Brain microvascular endothelial cell (primary cell): ENCODE measurements at regions not wholly inside any gene's neighbourhood (a gene's known extent, or its start where the extent isn't known, plus 50 kb on each side); places are given as distances from the start of the nearest gene placed in this dataset.
A peak's percentile ranks its signal among the peaks of the same experiment; 100 is the strongest.

Source experiments
- DNase-seq: peaks from one replicate; pipeline ENCODE4 v3.0.0-alpha.2; 2020
- H3K27ac ChIP-seq: fragments of 250-450 bp; sonication (Bioruptor Pico); 2 replicates; pipeline ENCODE4 v1.5.1; 2020; ENCODE audit warnings: mild to moderate bottlenecking, moderate library complexity
- H3K27me3 ChIP-seq: fragments of 250-450 bp; sonication (Bioruptor Pico); replicated peaks from 2 replicates; pipeline ENCODE4 v1.5.1; 2020; ENCODE audit warnings: mild to moderate bottlenecking
- H3K36me3 ChIP-seq: fragments of 250-450 bp; sonication (Bioruptor Pico); replicated peaks from 2 replicates; pipeline ENCODE4 v1.5.1; 2020; ENCODE audit warnings: mild to moderate bottlenecking
- H3K4me3 ChIP-seq: 2 replicates; pipeline ENCODE4 v1.5.1; 2011; ENCODE audit warnings: low read depth, mild to moderate bottlenecking, control low read depth, low read length, moderate library complexity
- in situ Hi-C: cut with HindIII; loops from 2 replicates; pipeline ENCODE4 v1.10.0; 2017; ENCODE audit warnings: low sequenced_read_pairs, low pct_ligation_motif_present
- TF ChIP-seq, protein P1 (sequence below): IDR thresholded peaks from 2 replicates; pipeline ENCODE4 v1.5.1; 2011; ENCODE audit warnings: low read depth, mild to moderate bottlenecking, moderate library complexity, low read length, control low read depth, inconsistent platforms; ENCODE audit errors: missing control alignments

DNA sequence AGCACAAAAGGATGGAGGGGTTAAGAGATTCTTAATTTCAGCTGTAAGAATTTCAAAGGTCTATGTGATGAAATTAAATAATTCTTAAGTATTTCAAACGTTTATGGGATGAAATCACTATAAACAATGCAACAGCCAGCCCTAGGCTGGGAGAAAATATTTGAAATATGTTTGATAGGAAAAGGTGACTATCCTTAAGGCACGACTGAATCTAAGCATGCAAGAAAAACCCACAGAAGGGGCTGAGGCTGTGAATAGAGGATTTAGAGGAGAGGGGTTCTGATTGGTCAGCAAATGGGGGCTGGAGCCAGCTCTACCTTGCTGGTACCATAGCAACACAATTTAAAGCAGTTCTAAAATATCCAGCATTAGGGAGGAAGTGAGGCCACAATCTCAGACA, 220.8 kb upstream of the ATP10A start:
- no peaks in the 10 kb centered on the region for H3K36me3 ChIP-seq
- no peak overlapping the region for H3K27ac ChIP-seq

DNA sequence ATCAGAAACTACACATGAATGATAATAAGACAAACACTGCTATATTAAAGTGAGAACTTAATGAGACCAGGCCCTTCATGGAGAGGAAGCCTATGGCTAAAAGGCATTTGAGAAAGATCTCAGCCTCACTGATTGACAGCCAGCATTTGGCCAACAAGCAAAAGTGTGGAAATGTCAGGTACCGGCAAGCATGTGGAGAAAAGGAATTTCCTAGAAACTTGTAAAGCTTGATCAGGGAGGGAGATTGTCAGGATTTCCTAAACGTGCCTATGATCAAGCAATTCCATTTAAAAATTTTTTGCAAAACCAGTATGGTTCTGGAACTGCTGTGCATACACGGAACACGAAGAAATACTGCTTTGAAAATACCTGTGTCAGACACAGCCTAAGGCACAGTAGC, 220.3 kb upstream of the ATP10A start:
- Histone ChIP-seq H3K4me3 (no peak overlapping the region), H3K36me3 (no peaks in the 10 kb centered on the region), H3K27me3 (no peaks in the 10 kb centered on the region), H3K27ac (no peak overlapping the region)
- in situ Hi-C loops: no loop called here
- no peak for DNase-seq
- TF ChIP-seq, protein P1, sequence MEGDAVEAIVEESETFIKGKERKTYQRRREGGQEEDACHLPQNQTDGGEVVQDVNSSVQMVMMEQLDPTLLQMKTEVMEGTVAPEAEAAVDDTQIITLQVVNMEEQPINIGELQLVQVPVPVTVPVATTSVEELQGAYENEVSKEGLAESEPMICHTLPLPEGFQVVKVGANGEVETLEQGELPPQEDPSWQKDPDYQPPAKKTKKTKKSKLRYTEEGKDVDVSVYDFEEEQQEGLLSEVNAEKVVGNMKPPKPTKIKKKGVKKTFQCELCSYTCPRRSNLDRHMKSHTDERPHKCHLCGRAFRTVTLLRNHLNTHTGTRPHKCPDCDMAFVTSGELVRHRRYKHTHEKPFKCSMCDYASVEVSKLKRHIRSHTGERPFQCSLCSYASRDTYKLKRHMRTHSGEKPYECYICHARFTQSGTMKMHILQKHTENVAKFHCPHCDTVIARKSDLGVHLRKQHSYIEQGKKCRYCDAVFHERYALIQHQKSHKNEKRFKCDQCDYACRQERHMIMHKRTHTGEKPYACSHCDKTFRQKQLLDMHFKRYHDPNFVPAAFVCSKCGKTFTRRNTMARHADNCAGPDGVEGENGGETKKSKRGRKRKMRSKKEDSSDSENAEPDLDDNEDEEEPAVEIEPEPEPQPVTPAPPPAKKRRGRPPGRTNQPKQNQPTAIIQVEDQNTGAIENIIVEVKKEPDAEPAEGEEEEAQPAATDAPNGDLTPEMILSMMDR: no peak

More for the DNA sequence above, 220.8 kb upstream of the ATP10A start:
- Histone ChIP-seq H3K4me3 (no peak overlapping the region), H3K27me3 (no peaks in the 10 kb centered on the region)
- in situ Hi-C loops: no loop called here
- TF ChIP-seq, protein P1: no peak
- DNase-seq: no peak

DNA sequence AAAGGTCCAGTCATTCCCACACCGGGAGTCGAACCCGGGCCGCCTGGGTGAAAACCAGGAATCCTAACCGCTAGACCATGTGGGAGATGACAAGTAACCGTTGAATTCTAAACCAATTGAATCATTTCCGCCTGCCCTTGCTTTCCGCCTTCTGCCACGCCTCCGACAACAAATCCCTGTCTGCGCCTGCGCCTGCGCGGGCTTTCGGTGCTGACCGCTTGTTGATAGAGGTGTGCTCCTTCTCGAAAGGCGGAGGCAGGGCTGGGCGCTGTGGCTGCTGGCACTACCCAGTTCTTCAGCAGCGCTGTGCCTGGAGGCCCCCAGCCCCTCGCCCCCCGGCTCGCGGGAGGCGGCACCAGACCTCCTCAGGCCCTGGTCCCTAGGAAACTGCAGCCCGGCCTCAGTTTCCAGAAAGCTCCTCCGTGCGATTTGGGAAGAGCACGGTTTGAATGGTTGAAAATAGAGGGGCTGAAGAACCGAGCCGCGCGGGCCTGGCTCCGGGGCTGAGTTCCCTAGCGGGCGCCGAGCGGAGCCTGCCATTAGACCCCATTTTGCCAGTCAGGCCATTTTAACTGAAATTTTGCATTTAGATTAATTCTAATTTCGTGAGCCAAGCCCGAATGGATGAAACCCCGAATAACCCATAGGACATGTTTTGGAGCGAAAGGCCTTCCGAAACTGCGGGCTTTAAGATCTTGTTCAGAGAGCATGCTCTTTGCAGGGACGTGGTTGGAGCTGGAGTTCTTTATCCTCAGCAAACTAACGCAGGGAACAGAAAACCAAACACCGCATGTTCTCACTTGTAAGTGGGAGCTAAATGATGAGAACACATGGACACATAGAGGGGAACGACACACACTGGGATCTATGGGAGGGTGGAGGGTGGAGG, 219.3 kb upstream of the ATP10A start:
- H3K27ac ChIP-seq: no peak overlapping the region
- TF ChIP-seq, protein P1: peak; percentile 11
- no peaks in the 10 kb centered on the region for H3K36me3 ChIP-seq
- in situ Hi-C loops: no loop called here
- DNase-seq: peak; percentile 93
- peak overlapping the region; percentile 74 for H3K4me3 ChIP-seq
- H3K27me3 ChIP-seq: no peaks in the 10 kb centered on the region

DNA sequence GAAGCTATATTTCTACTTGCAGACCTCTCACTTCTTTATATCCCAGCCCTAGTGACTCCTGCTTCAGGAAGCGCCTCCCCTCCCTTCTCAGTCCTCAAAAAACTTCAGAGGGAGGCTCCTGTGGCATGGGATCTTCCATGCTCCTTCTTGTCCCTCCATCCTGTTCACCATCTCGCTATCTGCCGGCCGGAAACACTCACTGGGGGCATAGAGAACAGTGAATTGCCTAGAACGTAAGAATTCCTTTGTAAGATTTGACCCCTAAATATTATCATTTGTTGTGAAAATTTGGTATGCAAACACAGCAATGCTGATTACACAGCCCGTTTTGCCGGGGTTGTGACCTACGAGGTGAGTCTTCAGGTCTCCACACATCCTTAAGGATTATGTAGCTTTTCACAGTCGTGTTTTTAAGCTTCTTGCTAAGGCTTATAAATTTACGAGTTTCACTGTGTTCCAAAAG, 218.7 kb upstream of the ATP10A start:
- TF ChIP-seq, protein P1: no peak
- H3K27ac ChIP-seq: no peak overlapping the region
- no peaks in the 10 kb centered on the region for H3K27me3 ChIP-seq
- no peaks in the 10 kb centered on the region for H3K36me3 ChIP-seq
- no peak overlapping the region for H3K4me3 ChIP-seq
- in situ Hi-C loops: no loop called here
- DNase-seq: no peak

DNA sequence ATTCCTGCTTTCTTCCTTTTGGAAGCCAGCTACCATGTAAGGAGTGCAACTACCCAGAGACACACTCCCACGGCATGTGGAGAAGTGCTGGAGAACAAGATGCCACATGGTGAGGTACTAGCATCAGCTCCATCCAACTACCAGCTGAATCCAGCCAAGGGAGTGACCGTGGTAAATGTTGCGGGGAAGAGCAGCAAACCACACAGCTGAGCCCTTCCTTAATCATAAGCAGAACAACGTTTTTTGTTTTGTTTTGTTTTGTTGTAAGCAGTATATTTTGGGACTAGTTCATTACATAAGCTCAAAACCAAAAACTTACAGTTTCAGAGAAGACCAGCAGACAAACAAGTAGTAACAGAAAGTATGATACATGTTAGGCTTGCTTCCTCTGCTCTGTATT, 212.6 kb upstream of the ATP10A start:
- no peak overlapping the region for H3K4me3 ChIP-seq
- no peak for DNase-seq
- H3K27me3 ChIP-seq: no peaks in the 10 kb centered on the region
- H3K36me3 ChIP-seq: no peaks in the 10 kb centered on the region
- TF ChIP-seq, protein P1: no peak
- H3K27ac ChIP-seq: no peak overlapping the region
- in situ Hi-C loops: no loop called here
